H1 (cell line): ENCODE measurements at regions not wholly inside any gene's neighbourhood (a gene's known extent, or its start where the extent isn't known, plus 50 kb on each side); places are given as distances from the start of the nearest gene placed in this dataset.

Source experiments
- ASH2L ChIP-seq: fragments of 200-600, 300-600 bp; sonication (generic); IDR thresholded peaks from one replicate; pipeline ENCODE4 v1.7.1; 2017; ENCODE audit warnings: low read length
- CEBPB ChIP-seq: IDR thresholded peaks from 2 replicates; pipeline ENCODE4 v1.6.1; 2012; ENCODE audit warnings: low read depth, low read length
- CTCF ChIP-seq, 3 experiments: IDR thresholded peaks; 1 replicate in 2 of 3; 2 replicates in 1 of 3; pipeline versions ENCODE4 v1.5.1 to v1.6.1; 2011; ENCODE audit warnings: low read length in 3 of 3, mild to moderate bottlenecking in 3 of 3, inconsistent platforms in 2 of 3, low read depth in 1 of 3, moderate library complexity in 1 of 3; ENCODE audit not compliant: insufficient read depth in 1 of 3; ENCODE audit errors: control extremely low read depth in 1 of 3
- GTF2F1 ChIP-seq: IDR thresholded peaks from 2 replicates; pipeline ENCODE4 v1.6.1; 2012; ENCODE audit warnings: low read depth, low read length, improper control_type of control experiment, borderline replicate concordance
- POLR2A ChIP-seq, 2 experiments: IDR thresholded peaks; 1 replicate in 1 of 2; 2 replicates in 1 of 2; pipeline ENCODE4 v1.6.1; 2011; ENCODE audit warnings: low read depth in 2 of 2, low read length in 2 of 2, mild to moderate bottlenecking in 2 of 2; ENCODE audit errors: control extremely low read depth in 1 of 2
- ZNF274 ChIP-seq: IDR thresholded peaks from 2 replicates; pipeline ENCODE4 v1.7.0; 2012; ENCODE audit warnings: low read length, borderline replicate concordance; ENCODE audit errors: extremely low read depth

- TF ChIP-seq CTCF (IDR thresholded peaks at IDR 0.05; ENCODE audit: control extremely low read depth in 1 of 3, insufficient read depth in 1 of 3, low read depth in 1 of 3, low read length in 3 of 3) (no peak), CEBPB (no peak), ZNF274 (no peak), POLR2A (IDR thresholded peaks at IDR 0.05; ENCODE audit: control extremely low read depth in 1 of 2, low read depth in 2 of 2, low read length in 2 of 2) (no peak), GTF2F1 (no peak), ASH2L (no peak)
Observed at GRCh38 chr14:56870336-56870735, 60.1 kb upstream of the OTX2 start.
